HuH-7 (cell line): ENCODE measurements at regions not wholly inside any gene's neighbourhood (a gene's known extent, or its start where the extent isn't known, plus 50 kb on each side); places are given as distances from the start of the nearest gene placed in this dataset.
"Not testable (repeated sequence)": the region's sequence is repeated elsewhere in the genome, so short reads cannot be mapped to it uniquely, and the experiment has no call there.

Experiments
- DNase-seq: peaks from one replicate; pipeline ENCODE4 v3.0.0; 2011; ENCODE audit warnings: low spot score

DNA sequence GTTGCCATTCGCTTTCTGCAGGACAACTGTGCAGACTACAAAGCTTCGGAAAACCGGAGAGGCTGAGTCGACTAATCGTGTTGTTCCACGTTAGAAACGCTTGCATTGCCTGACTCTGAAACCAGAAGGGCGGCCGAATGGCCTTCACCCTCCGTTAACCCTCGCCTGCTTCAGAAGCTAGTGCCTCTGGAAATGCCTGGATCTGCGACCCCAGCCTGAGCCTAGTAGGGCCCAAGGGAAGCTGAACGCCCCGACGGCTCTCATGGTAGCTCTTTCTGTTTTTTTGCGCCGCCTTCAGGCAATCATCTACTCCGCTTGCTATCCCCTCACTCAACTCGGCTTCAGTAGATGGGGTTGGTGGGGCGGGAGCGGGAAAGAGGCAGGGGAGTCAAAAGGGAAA is 117.3 kb downstream of the PPIAL4A start:
- not testable (repeated sequence) for DNase-seq

DNA sequence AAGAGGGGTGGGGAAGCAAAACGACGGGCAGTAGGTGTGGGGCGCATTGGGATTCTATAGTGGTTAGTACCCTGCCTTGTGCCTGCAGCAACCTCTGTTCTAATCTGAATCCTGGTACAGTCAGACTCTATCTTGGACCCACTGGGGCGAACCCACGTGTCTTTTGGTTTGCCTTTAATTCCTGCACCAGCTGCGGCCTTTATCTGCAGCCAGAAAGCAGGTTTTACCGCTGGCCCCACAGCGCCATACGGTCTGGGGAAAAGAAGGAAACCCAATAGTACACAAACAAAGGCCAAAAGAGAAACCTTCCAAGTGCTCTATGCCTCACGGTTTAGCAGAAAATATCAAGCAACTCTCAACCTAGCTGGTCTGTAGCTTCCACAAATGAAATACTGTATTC is 118.2 kb downstream of the PPIAL4A start:
- DNase-seq = not testable (repeated sequence)

DNA sequence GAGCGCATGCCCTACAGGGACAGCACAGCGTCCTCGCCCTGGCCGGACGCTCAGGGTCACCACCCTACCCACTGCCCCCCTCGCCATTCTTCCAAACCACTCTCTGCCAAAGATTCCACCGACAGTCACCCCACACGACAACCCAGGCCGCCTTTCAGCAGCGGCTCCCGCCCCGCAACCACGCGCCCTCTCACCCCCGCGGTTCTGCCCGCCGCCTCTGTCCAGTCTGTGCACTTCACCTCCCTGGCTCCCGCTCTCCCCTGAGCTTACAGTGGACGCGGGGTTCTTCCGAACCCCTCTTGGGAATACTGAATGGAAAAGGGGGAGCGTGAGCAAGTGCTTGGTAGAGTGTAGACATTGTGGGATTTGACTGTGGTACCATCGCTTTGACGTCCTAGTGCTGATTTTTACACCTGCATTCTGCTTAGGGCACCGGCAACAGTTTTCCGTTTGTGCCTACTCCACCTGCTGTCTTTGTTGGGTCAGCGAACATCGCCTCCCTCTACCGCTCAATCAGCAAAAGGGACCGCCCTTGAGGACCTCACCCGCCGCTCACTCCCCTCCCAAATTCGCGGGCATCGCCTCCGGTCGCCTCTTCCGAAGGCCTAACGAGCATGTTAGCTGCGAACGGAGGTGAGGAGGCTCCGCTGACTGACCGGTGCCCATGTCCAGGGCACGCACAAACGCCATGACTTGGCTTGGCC is 119.1 kb downstream of the PPIAL4A start:
- not testable (repeated sequence) for DNase-seq

DNA sequence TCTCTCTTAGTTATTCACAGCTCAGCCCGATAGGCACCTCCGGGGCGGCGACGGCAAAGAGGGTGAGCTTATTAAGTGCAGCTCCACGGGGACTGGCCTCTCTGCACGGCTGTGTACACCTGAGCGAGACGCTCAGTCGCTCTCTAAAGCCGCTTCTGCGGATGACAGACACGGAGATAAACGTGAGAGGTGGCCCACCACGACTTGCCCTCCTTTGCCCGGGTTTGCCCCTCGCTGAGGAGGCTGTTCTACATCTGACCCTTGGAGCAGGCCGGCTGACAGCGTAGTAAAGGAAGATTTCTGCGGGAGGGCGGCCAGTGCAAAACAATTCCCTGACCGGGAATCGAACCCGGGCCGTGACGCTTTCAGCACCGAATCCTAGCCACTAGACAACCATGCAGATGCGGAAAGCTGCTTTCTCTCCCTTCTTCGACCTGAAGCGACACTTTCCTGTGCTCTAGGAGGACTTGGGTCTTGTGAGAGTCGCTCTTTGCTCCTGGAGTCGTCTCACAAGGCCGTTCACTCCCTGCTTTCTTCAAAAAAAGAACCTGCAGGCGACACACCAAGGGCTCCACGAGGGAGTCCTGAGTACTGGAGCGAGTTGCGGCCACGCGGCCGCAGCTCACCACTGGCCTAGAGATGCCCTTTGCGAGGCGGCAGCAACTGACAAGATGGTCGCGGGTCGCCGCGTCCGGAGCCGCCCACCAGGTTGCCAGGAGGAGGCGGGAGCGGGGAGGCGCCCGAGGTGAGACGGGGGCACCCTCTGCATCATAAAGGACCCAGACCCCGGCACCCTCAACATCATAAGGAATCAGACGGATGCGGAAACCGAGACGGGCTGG is 119.9 kb downstream of the PPIAL4A start:
- DNase-seq = peak; percentile 1

DNA sequence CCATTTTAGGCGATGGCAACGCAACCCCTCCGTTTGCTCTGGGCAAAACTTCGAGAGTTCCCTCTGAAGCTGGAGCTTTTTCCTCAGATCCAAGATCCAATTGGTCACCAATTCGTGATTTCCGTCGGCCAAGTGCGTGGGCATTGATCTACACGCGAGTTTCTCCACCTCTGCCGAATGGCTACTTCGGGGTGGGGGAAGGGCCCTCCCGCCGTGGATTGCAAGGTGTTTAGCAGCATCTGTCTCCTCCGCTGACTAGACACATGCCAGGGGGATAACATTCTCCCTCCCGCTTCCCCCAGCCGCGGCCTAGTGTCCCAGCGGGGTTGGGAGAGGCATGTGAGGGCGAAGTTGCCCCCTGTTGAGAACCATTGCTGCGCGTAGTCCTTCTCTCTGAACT is 120.6 kb downstream of the PPIAL4A start:
- not testable (repeated sequence) for DNase-seq

DNA sequence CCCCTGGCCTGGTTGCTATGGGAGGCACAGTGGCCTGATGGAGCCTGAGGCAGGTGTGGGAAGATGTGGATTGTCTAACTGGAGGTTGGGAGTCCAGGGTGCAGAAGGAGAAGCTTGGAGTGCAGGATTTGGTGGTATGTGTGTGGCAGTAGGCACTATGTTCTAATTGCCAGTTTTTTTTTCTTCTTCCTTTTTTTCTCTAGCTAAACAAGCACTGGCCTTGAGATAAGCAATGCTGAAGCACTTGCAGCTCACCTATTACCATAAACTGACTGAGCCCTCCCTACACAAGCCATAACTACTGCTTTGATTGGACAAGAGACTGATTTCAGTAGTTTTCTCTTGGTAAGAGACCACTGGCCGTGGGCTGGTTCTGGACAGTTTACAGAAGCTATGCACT is 123.6 kb downstream of the PPIAL4A start:
- not testable (repeated sequence) for DNase-seq

DNA sequence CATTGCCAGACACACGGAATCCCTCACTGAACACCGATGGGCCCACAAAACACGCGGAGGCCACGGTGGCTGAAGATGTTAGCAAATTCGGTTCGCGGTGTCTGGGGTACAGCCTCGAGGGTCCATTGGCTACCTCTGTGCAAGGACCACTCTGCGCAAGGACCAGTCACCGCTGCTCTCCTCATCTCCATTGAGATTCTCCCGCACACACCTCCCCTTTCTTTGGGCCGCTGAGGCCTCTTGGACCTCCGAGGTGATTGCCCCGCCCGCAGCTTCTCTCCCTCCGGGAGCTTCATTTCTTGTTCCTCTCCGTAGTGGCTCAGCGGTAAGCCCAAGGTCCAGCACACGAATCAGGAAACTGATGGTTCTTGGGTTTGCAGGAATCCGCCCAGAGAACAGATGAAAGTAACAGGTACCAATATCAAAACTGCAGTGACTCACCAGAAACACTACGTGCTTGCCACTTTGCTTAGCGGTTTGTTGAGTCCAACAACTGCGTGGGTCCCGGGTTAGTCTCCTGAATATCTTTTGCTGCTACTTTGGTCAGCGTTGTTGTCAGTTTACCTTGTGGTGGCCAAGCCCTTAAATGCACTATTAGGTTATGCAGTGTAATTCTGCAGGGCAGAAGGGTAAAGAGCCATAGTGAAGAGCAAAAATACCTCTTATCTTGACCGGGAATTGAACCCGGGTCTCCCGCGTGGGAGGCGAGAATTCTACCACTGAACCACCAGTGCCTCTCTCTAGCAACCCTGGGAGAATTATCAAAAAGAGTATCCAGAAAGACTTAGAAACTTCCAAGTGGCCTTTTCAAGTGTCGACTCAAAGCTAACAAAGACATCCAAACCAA is 126.8 kb downstream of the PPIAL4A start:
- peak; percentile 28 for DNase-seq

DNA sequence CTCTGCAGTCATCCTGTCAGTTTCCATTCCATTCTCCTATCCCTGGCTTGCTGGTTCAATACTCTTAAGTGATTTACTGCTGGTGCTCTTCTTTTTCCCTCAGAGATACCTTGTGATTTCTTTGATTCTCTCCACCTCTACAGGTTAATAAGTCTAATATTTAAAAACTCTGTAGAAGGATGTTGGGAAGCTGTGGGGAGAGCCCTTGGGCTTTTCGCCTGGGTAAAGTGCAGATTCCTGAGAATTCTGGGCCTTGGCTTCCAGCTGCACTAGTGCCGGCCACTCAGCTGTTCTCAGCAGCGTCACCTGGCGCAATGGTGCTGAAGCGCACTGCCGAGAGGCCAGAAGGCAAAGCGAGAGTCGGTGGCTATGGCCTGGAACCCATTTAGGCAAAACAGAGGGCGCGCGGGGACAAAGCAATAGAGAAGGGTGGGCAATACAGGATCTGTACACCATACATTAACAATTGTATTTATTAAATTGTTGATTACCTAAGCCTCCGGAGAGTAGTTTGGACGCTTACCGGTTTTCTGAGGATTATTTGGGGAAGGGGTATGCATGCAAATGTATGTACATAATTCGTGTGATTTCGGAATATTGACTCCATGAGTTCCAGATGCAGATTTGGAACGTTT is 130.3 kb downstream of the PPIAL4A start:
- not testable (repeated sequence) for DNase-seq

DNA sequence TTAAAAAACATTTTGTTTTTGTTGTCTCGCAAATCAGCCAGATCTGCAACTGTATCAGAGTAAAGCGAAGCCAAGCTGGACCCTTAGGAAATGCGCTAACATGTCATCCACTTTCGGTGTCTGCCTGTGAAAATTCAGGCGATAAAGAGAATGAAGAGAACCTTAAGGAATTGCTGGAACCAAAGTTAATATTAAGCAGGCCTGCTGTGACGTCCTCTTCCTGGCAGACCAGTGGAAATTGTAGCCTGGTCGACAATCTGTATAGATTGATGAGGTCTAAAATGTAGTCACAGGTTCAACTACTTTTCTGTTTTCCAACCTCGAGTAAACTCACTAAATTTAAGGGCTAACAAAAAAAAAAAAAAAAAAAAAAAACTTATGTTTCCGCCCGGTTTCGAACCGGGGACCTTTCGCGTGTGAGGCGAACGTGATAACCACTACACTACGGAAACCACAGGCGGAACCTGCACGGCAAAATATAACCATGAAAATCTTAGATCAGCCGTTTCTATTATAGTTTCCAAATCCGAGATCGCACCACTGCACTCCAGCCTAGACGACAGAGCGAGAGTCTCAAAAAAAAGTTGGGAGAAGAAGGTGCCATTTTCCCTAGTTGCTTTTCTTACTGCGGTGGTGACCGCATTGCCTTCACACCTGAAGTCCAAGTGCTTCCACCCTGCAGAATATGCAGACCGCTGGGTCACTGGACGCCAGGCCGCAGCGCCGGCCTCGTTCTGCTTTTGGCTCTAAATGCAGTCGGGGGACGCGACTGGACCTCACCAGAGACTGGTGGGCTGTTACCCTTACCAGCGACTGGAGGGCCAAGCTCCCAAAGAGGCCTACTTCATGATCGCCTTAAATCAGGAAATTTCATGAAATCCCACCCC is 131.0 kb downstream of the PPIAL4A start:
- DNase-seq = not testable (repeated sequence)

DNA sequence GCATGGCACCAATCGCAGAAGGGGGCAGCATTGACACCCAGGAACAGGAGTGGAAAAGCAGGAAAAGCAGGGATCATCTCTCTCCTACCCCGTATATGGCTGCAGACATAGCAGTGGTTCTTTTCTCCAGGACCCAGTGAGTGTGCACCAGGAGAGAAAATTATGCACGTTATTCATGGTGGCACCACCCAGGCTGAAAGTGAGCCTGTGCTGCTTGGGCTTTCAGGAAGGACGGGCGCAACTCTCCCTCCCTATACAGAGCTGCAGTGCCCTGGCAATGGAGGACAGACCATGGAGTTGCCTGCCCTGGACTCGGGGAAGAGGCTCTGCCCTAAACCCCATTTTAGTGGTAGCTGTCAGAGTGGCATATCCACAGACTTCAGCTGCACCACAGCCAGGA is 132.1 kb downstream of the PPIAL4A start:
- DNase-seq = not testable (repeated sequence)

DNA sequence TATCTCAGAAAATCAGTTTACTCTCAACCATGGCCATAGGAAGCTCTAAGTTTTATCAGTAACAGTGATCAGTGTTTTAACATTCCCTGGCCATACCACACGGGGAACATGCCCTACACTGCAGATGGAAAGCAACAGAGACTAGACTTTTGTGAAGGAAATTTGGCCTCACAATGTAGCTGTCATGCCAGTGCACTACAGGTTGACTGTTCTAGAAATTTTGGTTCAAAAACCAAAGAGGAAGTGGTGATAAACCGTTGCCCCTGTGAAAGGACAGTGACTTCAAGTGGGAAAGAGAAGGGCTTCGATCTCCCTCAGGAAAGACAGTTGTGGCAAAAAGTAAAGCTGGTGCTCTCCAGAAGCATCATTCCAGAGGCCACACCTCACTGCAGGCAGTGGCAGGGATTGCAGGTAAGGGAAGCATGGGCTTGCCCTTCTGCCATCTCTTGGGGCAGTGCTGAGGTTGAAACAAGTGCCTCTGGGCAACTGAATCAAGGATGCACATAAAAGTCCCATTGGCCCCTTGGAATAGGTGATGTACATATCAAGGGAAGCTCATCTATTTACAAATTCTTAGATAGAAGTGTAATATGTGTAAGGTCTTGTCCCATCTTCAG is 143.4 kb downstream of the PPIAL4A start:
- not testable (repeated sequence) for DNase-seq

DNA sequence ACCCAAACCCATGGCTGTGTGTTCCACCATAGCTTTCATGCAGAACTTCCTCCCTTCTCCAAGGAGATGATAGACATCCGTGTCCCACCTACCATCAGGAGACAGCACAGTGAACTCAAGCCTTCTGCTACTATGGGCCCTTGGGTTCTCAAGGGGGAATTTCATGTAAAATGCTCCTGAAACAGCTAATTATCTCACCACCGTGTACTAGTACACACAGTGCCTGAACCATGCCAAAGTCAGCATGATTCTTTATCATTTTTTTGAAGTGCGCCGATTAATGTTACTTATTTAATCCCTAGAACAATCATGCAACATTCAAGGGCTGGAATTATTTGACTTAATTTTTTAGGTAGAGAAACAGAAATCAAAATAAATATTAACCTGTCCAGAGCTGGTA is 147.2 kb downstream of the PPIAL4A start:
- not testable (repeated sequence) for DNase-seq

DNA sequence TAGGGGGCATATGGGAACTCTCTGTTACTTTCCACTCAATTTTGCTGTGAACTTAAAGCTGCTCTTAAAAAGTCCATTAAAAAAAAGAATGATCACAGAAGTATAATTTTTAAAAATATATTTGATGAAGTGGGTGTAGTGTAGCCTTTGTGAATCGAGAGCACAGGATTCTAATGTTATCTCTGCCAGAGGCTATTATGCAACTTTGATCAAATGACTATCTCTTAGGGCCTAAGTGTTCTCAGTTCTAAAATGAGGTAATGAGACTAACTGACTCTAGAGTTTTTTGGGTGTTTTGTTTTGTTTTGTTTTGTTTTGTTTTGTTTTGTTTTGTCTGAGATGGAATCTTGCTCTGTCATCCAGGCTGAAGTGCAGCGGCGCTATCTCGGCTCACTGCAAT is 143.2 kb downstream of the FAM72B start:
- DNase-seq = not testable (repeated sequence)

DNA sequence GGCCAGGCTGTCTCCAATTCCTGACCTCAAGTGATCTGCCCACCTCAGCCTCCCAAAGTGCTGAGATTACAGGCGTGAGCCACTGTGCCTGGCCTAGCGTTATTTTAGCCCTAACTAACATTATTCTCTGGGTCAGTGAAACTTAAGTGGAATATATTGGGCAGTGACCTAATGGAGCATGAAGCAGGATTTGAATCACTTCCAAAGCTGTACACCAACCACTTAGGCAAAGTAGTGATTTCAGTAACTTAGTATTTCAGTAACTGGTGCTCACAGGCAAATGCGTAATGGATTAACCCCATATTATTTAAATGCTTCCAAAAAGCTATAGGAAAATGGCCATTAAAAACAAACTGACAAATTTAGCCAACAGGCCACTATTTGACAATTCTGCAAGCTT is 142.6 kb downstream of the FAM72B start:
- DNase-seq = not testable (repeated sequence)

DNA sequence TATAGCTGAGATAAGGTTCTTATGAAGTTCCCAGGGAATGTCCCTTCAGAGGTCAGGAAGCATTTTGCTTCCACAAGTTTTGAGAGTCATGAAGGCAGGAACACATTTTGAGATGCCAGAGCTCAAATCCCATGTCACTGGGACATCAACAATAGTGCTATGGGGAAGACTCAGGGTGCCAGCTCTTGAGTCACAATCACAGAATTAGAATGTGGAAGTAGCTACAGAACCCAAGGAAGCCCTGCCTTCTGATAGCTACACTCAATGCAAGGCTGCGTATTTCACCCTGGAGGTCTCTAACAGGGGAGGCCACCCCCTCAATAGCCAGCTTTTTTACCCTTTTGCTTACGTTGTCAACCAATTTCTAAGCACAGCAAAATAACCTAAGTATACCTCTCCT is 141.3 kb downstream of the FAM72B start:
- DNase-seq = not testable (repeated sequence)

DNA sequence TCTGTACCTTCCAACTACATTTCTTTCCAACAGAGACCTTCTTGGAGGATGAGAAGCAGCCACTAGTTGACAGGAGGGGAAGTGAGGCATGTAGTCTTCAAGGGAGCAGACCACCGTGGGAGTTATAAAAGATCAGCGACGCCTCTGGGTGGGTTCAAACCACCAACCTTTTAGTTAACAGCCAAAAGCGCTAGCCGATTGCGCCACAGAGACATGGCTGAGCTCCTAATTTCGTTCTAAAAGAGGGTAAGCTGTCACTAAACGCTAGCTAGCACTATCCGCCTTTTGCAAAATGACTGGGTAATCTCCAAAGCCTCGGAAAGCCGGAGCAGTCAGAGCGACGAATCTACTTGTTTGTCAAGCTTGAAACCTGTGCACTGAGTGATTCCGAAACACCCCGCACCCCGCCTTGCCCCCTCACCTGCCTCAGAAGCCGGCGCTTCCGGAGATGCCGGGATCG is 135.8 kb downstream of the FAM72B start:
- not testable (repeated sequence) for DNase-seq

DNA sequence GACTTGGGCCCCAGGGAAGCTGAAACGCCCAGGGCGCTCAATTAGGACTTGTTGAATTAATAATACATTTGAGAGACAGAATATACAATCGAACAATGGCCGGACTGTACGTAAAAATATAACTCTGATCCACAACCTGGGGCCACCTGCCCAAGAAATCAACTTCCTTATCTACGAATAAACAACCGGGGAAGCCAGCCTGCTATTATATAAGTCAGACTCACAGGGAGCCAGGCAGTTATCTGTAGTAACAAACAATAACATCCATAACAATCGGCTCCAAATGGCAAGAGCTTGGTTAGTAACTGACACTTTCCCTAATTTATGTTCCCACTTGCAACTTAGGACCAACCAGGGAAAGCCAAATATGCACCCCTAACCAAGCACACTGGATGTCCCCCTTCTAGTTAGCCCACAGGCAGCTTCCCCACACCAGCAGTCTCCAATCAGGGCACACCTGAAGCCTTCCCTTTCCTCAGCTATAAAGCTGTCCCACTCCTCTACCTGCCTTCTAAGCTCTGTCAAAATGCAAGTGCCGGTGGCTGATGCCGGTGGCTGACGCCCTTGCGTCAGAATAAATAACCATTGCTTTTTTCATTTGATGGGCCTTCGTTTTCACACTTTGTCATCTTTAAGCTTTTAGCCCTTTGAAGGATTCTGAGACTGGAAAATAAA is 135.2 kb downstream of the FAM72B start:
- not testable (repeated sequence) for DNase-seq

DNA sequence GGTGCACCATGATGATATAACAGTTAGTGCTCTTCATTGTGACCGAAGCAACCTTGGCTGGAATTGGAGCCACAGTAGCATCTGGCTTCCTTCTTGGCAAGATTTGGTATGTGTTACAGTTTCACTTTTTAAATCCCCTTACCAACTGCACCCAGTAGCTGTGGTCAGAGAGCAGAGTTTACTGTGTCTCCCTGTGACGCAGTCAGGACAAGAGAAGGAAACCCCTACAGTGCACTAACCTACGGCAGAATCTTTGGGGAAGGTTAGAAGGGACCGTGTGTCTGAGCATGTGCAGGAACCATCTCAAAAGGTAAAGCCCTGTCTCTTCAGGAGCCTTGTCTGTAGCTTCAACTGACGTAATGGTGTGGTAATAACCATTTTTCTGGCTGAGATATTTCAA is 134.0 kb downstream of the FAM72B start:
- DNase-seq = not testable (repeated sequence)

DNA sequence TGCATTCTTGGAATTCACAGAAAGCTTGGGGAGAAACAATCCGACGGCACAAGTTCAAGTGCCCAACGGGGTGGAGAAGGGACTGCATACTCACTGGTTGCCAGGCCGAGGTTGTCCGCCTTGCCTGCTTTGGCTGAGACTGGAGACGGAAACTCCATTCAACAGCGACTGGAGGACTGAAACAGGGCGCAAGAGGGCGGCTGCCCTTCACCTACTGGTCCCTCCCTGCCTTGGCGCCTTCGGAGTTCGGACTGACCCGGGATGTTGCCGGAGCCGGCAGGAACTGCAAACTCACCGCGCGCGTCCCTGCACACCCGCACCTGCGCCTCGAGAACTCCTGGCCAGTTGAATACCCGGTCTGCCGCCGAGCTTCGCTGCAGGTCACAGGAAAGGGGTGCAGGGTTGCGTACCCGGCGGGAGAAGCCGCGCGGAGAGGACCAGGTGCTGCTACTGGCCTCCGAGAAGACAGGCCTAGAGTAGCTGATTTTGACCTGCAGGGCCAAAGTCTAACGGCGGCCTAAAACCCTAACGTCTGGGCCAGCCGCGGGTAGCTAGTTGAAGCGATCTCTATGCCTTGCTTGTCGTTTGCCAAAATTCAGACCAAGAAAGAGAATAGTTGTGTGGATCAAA is 132.9 kb downstream of the FAM72B start:
- DNase-seq = not testable (repeated sequence)
